Stomach (tissue), 8 donors: ENCODE measurements at regions not wholly inside any gene's neighbourhood (a gene's known extent, or its start where the extent isn't known, plus 50 kb on each side); places are given as distances from the start of the nearest gene placed in this dataset.
"Not testable (repeated sequence)": the region's sequence is repeated elsewhere in the genome, so short reads cannot be mapped to it uniquely, and the experiment has no call there.

Source experiments
- DNase-seq, 2 donors: peaks; one replicate each; pipeline versions ENCODE4 v3.0.0 to v3.0.0-alpha.2; 2013 to 2019
- H3K27ac ChIP-seq, 5 donors: fragments of 200-600 bp in 4 of 5; sonication (generic) in 4 of 5; one replicate each; pipeline ENCODE4 v1.5.1; 2013 to 2019; ENCODE audit warnings: mild to moderate bottlenecking in 1 of 5, moderate library complexity in 1 of 5
- H3K27me3 ChIP-seq, 3 donors: fragments of 200-600 bp; sonication (generic); one replicate each; pipeline ENCODE4 v1.5.1; 2017 to 2019; ENCODE audit warnings: mixed run types in 1 of 3
- H3K36me3 ChIP-seq, 4 donors: fragments of 200-600 bp; sonication (generic); 1 replicate in 3 of 4; 2 replicates in 1 of 4; pipeline ENCODE4 v1.5.1; 2016 to 2019
- H3K4me1 ChIP-seq, 4 donors: fragments of 200-600 bp; sonication (generic); one replicate each; pipeline ENCODE4 v1.5.1; 2016 to 2019
- H3K4me3 ChIP-seq, 4 donors: fragments of 200-600 bp; sonication (generic) in 3 of 4; one replicate each; pipeline ENCODE4 v1.5.1; 2016 to 2019; ENCODE audit warnings: mild to moderate bottlenecking in 1 of 4
- H3K9me3 ChIP-seq, 4 donors: fragments of 200-600 bp; sonication (generic); one replicate each; pipeline ENCODE4 v1.5.1; 2016 to 2019
- EP300 ChIP-seq: sonication (generic); formaldehyde crosslinking; IDR thresholded peaks from one replicate; pipeline ENCODE4 v1.6.1; 2017; ENCODE audit warnings: antibody characterized with exemption
- POLR2A ChIP-seq, 4 donors: fragments of 450-650 bp; IDR thresholded peaks; one replicate each; pipeline ENCODE4 v1.6.1; 2016; ENCODE audit warnings: antibody characterized with exemption in 4 of 4, control low read depth in 2 of 4, mild to moderate bottlenecking in 1 of 4, moderate library complexity in 1 of 4
- POLR2AphosphoS5 ChIP-seq, 3 donors: sonication (generic); formaldehyde crosslinking; IDR thresholded peaks; one replicate each; pipeline ENCODE4 v1.6.1; 2016; ENCODE audit warnings: antibody characterized with exemption in 3 of 3
- WGBS, 5 donors: extraction: QIAGEN DNeasy Blood & Tissue Kit in 3 of 5; methylation state at CpG; one replicate each; pipeline versions ENCODE4 v1.1.5 to v1.1.7; 2013 to 2018; 5-methylcytosine and 5-hydroxymethylcytosine counted together
- intact Hi-C: fragments of 100-400 bp; cut with DNase I; formaldehyde crosslinking; loops from one replicate; pipeline ENCODE4 v1.15.1; 2023; ENCODE audit warnings: low total_unique reads
- TF ChIP-seq, protein P1 (sequence below), 7 experiments: fragments of 450-650 bp in 4 of 7; fragments of 200-600 bp in 3 of 7; sonication (generic) in 3 of 7; IDR thresholded peaks; one replicate each; pipeline ENCODE4 v1.5.1; 2016 to 2019; ENCODE audit warnings: antibody characterized with exemption in 7 of 7, control low read depth in 2 of 7, mild to moderate bottlenecking in 1 of 7
- donor health status: healthy with polysubstance abuse.
- donor health status: Bipolar disorder and iron deficiency.
- donor health status: healthy.

DNA sequence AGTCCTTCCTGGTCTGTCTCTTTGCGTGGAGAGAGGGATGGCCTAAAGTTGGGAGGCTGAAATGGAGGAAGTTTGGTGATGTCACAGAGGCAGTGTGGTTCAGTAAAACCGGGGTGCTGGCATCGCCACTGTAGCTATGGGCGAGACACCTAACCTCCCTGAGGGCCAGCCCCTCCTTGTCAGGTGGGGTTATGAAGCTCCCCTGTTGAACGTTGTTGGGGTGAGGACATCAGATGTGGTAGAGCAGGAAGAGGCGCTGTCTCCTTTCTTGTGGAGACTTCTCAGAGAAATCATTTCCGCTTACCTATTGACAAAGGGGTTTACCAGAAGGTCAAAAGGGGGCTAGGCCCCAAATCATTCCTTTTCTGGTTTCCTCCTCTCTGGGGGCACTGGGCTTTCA, 294.7 kb downstream of the SIPA1L2 start:
- peak in 1 of 2 donors; percentile 41 for DNase-seq
- intact Hi-C loops: no loop called here
- Histone ChIP-seq H3K36me3 (no peaks in the 10 kb centered on the region), H3K4me3 (no peak overlapping the region), H3K27ac (no peak overlapping the region), H3K4me1 (no peaks in the 10 kb centered on the region), H3K27me3 (peaks cover 0 to 5% (median 0%) of the 10 kb centered on the region in 3 donors), H3K9me3 (no peaks in the 10 kb centered on the region)
- TF ChIP-seq, protein P1, sequence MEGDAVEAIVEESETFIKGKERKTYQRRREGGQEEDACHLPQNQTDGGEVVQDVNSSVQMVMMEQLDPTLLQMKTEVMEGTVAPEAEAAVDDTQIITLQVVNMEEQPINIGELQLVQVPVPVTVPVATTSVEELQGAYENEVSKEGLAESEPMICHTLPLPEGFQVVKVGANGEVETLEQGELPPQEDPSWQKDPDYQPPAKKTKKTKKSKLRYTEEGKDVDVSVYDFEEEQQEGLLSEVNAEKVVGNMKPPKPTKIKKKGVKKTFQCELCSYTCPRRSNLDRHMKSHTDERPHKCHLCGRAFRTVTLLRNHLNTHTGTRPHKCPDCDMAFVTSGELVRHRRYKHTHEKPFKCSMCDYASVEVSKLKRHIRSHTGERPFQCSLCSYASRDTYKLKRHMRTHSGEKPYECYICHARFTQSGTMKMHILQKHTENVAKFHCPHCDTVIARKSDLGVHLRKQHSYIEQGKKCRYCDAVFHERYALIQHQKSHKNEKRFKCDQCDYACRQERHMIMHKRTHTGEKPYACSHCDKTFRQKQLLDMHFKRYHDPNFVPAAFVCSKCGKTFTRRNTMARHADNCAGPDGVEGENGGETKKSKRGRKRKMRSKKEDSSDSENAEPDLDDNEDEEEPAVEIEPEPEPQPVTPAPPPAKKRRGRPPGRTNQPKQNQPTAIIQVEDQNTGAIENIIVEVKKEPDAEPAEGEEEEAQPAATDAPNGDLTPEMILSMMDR (IDR thresholded peaks at IDR 0.05): no peak
- no peak for TF ChIP-seq POLR2AphosphoS5 (IDR thresholded peaks at IDR 0.05)
- no peak for TF ChIP-seq EP300
- TF ChIP-seq POLR2A (IDR thresholded peaks at IDR 0.05): no peak
- WGBS, 5 donors: 79 to 96% (median 91%) methylated on average over 7 of the region's 7 CpGs

DNA sequence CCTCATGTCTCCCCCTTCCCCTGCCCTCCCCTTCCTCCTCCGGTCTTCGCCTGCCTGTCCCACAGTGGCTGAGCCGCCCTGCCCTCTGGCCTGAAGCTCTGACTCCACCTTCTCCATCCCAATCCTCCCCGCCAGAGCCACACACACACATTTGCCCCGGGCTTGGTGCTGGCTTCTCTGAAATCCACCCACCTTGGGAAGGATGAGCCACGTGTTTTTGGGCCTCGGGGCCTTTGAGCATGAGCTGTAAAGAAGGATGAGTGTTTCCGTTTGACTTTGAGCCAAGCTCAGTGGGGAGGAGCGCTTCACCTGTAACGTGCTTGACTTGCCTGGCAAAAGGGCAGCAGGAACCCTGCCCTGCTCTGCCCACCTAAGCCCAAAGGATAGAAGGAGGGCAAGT, 295.1 kb downstream of the SIPA1L2 start:
- WGBS, 5 donors: 78 to 90% (median 88%) methylated on average over 10 of the region's 10 CpGs
- DNase-seq: no peak
- intact Hi-C loops: no loop called here
- H3K27ac ChIP-seq: no peak overlapping the region
- TF ChIP-seq POLR2AphosphoS5 (IDR thresholded peaks at IDR 0.05) (no peak), POLR2A (IDR thresholded peaks at IDR 0.05) (no peak), EP300 (no peak)
- TF ChIP-seq, protein P1 (IDR thresholded peaks at IDR 0.05): no peak
- peaks cover 0 to 5% (median 0%) of the 10 kb centered on the region in 3 donors for H3K27me3 ChIP-seq
- H3K4me3 ChIP-seq: no peak overlapping the region
- H3K36me3 ChIP-seq: no peaks in the 10 kb centered on the region
- no peaks in the 10 kb centered on the region for H3K4me1 ChIP-seq
- H3K9me3 ChIP-seq: no peaks in the 10 kb centered on the region

DNA sequence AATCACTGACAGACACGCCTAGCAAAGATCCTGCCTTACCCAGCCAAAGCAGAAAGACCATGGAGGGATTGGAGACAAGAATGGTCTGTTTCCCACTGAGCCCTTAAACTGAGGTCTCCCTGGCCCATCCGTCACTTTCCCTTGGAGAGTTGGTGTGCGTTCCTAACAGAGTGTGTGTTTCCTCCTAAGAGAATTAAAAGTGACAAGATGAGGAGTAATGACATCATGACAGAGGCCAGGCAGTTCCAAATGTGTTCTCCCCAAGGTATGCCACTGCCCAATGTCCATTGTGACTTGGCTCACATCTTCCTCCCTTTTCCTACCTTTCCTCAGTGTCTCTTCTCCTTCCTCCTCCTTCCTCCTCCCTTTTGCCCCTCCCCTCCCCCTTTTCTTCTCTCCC, 295.7 kb downstream of the SIPA1L2 start:
- no peaks in the 10 kb centered on the region for H3K4me1 ChIP-seq
- no peak for DNase-seq
- H3K36me3 ChIP-seq: no peaks in the 10 kb centered on the region
- H3K4me3 ChIP-seq: no peak overlapping the region
- intact Hi-C loops: no loop called here
- TF ChIP-seq, protein P1 (IDR thresholded peaks at IDR 0.05): no peak
- TF ChIP-seq POLR2A (IDR thresholded peaks at IDR 0.05) (no peak), POLR2AphosphoS5 (IDR thresholded peaks at IDR 0.05) (no peak), EP300 (no peak)
- peaks cover 0 to 5% (median 0%) of the 10 kb centered on the region in 3 donors for H3K27me3 ChIP-seq
- WGBS, 5 donors: 52 to 82% (median 71%) methylated on average over 2 to 3 of the region's 3 CpGs
- H3K27ac ChIP-seq: no peak overlapping the region
- H3K9me3 ChIP-seq: no peaks in the 10 kb centered on the region

DNA sequence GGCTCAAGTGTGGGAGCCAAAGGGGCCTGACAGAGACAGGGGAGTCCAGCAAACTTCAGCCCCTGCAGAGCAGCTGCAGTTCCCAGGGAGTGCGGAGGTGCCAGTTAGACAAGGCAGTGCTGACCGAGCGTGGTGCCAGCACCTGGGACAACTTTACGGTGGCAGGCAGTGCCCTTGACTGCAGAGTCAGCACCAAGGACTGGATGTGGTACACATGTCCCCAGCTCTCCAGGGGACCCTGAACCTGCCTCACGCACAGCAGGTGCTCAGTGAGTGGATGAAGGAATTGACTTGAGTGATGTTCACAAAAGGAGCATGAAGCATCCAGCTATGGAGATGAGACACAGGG, 296.5 kb downstream of the SIPA1L2 start:
- no peak overlapping the region for H3K4me3 ChIP-seq
- H3K27ac ChIP-seq: no peak overlapping the region
- WGBS, 5 donors: 91 to 99% (median 94%) methylated on average over 1 to 5 of the region's 5 CpGs
- TF ChIP-seq, protein P1 (IDR thresholded peaks at IDR 0.05): no peak
- TF ChIP-seq EP300 (no peak), POLR2AphosphoS5 (IDR thresholded peaks at IDR 0.05) (no peak), POLR2A (IDR thresholded peaks at IDR 0.05) (no peak)
- no peaks in the 10 kb centered on the region for H3K36me3 ChIP-seq
- intact Hi-C loops: no loop called here
- H3K9me3 ChIP-seq: no peaks in the 10 kb centered on the region
- H3K27me3 ChIP-seq: peaks cover 0 to 5% (median 0%) of the 10 kb centered on the region in 3 donors
- no peak for DNase-seq
- no peaks in the 10 kb centered on the region for H3K4me1 ChIP-seq

DNA sequence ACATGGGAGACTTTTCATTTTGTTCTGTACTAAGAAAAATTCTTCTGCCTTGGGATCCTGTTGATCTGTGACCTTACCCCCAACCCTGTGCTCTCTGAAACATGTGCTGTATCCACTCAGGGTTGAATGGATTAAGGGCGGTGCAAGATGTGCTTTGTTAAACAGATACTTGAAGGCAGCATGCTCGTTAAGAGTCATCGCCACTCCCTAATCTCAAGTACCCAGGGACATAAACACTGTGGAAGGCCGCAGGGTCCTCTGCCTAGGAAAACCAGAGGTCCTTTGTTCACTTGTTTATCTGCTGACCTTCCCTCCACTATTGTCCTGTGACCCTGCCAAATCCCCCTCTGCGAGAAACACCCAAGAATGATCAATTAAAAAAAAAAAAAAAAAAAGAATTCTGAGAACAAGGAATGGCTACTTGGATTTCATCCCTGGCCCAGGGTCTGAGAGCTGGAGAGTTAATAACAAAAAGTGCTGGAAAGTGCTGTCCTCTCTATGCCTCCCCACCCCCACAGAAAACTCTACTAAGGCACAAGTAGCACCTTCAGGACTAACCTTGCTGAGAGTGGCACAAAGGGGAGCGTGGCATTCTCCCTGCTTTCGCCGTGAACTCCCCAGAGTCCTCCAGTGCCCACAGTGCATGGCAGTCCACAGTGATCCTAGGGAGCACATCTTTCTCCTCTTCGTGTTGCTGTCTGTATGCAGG, 297.1 kb downstream of the SIPA1L2 start:
- WGBS, 5 donors: 81 to 88% (median 82%) methylated on average over 7 to 9 of the region's 9 CpGs
- H3K4me1 ChIP-seq, H3K27ac ChIP-seq, DNase-seq, H3K4me3 ChIP-seq, H3K27me3 ChIP-seq, H3K9me3 ChIP-seq, intact Hi-C loops, H3K36me3 ChIP-seq: not testable (repeated sequence)
